HEK293T (cell line): ENCODE measurements at regions not wholly inside any gene's neighbourhood (a gene's known extent, or its start where the extent isn't known, plus 50 kb on each side); places are given as distances from the start of the nearest gene placed in this dataset.

Source experiments
- CTCF ChIA-PET: fragments of 350-600 bp; formaldehyde crosslinking; extraction: SDS; loops from one replicate; lab custom pipeline; 2021; ENCODE audit warnings: antibody characterized with exemption, inconsistent platforms; lab: Yijun Ruan, JAX
- POLR2A ChIA-PET: fragments of 350-600 bp; formaldehyde crosslinking; extraction: SDS; loops from one replicate; lab custom pipeline; 2020; ENCODE audit warnings: antibody characterized with exemption, inconsistent platforms; lab: Yijun Ruan, JAX
- DNase-seq: peaks from one replicate; pipeline ENCODE4 v3.0.0; 2012; ENCODE audit warnings: mixed read lengths; ENCODE audit errors: extremely low spot score
- ARNT ChIP-seq: fragments of 450-650 bp; IDR thresholded peaks from 2 replicates; pipeline ENCODE4 v1.6.1; 2017; ENCODE audit warnings: mild to moderate bottlenecking
- BHLHE40 ChIP-seq: fragments of 450-650 bp; IDR thresholded peaks from 2 replicates; pipeline ENCODE4 v1.6.1; 2016; ENCODE audit warnings: mild to moderate bottlenecking, moderate library complexity, borderline replicate concordance
- CTBP1 ChIP-seq: fragments of 450-650 bp; IDR thresholded peaks from 2 replicates; pipeline ENCODE4 v1.6.1; 2016; ENCODE audit warnings: borderline replicate concordance
- ELF4 ChIP-seq: fragments of 450-650 bp; IDR thresholded peaks from 2 replicates; pipeline ENCODE4 v1.6.1; 2017; ENCODE audit warnings: antibody characterized with exemption
- FOXA1 ChIP-seq: fragments of 450-650 bp; IDR thresholded peaks from 2 replicates; pipeline ENCODE4 v1.6.1; 2016; ENCODE audit warnings: mild to moderate bottlenecking
- FOXK2 ChIP-seq: fragments of 450-650 bp; IDR thresholded peaks from 2 replicates; pipeline ENCODE4 v1.6.1; 2016; ENCODE audit warnings: mild to moderate bottlenecking
- FOXM1 ChIP-seq: fragments of 450-650 bp; IDR thresholded peaks from 2 replicates; pipeline ENCODE4 v1.6.1; 2017; ENCODE audit warnings: mild to moderate bottlenecking, borderline replicate concordance
- HDGF ChIP-seq: fragments of 450-650 bp; IDR thresholded peaks from 2 replicates; pipeline ENCODE4 v1.6.1; 2017; ENCODE audit warnings: antibody characterized with exemption, borderline replicate concordance
- L3MBTL2 ChIP-seq: fragments of 450-650 bp; conservative IDR thresholded peaks from 2 replicates; pipeline ENCODE4 v1.6.1; 2016; ENCODE audit warnings: mild to moderate bottlenecking
- LEF1 ChIP-seq: fragments of 450-650 bp; IDR thresholded peaks from 2 replicates; pipeline ENCODE4 v1.6.1; 2017; ENCODE audit warnings: mild to moderate bottlenecking, borderline replicate concordance
- NFRKB ChIP-seq: fragments of 450-650 bp; IDR thresholded peaks from 2 replicates; pipeline ENCODE4 v1.6.1; 2016; ENCODE audit warnings: mild to moderate bottlenecking, moderate library complexity
- SP1 ChIP-seq: fragments of 450-650 bp; IDR thresholded peaks from 2 replicates; pipeline ENCODE4 v1.6.1; 2017
- SUZ12 ChIP-seq: fragments of 450-650 bp; IDR thresholded peaks from 2 replicates; pipeline ENCODE4 v1.6.1; 2016; ENCODE audit warnings: mild to moderate bottlenecking
- TARDBP ChIP-seq: fragments of 450-650 bp; IDR thresholded peaks from 2 replicates; pipeline ENCODE4 v1.6.1; 2016
- ZNF384 ChIP-seq: fragments of 450-650 bp; IDR thresholded peaks from 2 replicates; pipeline ENCODE4 v1.6.1; 2016
- TF ChIP-seq, protein P1 (sequence below): fragments of 450-650 bp; IDR thresholded peaks from 2 replicates; pipeline ENCODE4 v1.6.1; 2016

DNA sequence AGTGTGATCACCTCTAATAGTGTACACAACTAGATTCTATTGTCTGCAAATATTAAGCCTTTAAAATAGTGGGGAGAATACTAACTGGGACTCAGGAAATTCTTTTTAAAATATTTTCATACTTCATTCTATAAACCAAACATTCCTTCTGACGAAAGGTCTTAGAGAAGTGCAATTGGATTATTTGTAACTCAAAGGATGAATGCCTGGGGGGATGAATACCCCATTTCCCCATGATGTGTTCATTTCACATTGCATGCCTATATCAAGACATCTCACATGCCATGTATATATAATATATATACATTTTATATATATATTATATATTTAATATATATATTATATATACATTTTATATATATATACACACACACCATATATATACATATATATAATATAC lies 189.9 kb downstream of the VGLL3 start:
- CTCF ChIA-PET = no interaction called here
- TF ChIP-seq FOXA1 = no peak
- no peak for TF ChIP-seq CTBP1
- no peak for TF ChIP-seq ELF4
- no peak for TF ChIP-seq TARDBP
- TF ChIP-seq L3MBTL2 = no peak
- no peak for TF ChIP-seq LEF1
- TF ChIP-seq NFRKB = no peak
- TF ChIP-seq ZNF384 = no peak
- no peak for TF ChIP-seq SUZ12
- TF ChIP-seq, protein P1, sequence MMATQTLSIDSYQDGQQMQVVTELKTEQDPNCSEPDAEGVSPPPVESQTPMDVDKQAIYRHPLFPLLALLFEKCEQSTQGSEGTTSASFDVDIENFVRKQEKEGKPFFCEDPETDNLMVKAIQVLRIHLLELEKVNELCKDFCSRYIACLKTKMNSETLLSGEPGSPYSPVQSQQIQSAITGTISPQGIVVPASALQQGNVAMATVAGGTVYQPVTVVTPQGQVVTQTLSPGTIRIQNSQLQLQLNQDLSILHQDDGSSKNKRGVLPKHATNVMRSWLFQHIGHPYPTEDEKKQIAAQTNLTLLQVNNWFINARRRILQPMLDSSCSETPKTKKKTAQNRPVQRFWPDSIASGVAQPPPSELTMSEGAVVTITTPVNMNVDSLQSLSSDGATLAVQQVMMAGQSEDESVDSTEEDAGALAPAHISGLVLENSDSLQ = no peak
- no peak for TF ChIP-seq BHLHE40
- TF ChIP-seq HDGF = no peak
- TF ChIP-seq SP1 = no peak
- TF ChIP-seq ARNT = no peak
- TF ChIP-seq FOXM1 = no peak
- POLR2A ChIA-PET = no interaction called here
- no peak for DNase-seq

DNA sequence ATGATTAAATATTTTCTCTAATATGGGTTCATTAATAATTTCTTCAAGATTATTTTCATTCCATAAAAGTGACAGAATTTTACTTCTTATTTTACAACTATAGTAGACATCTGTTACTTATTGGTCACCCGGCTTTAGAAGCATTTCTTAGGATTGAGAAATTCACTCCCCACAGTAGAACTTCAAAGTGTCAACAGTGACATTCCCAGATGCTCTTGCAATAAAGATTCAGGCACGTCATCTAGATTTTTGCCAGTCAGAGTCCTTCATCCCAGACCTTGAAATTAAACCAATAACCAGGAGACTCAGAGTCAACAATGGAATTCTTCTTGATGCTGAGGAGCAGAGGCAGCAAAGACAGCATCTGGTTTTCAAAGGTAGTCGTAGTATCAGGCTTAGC lies 190.8 kb downstream of the VGLL3 start:
- DNase-seq = no peak
- CTCF ChIA-PET = no interaction called here
- TF ChIP-seq SUZ12 (no peak), SP1 (no peak), LEF1 (no peak), HDGF (no peak), BHLHE40 (no peak), FOXM1 (no peak), ARNT (no peak), L3MBTL2 (no peak), ZNF384 (no peak), ELF4 (no peak), FOXA1 (no peak), TARDBP (no peak)
- TF ChIP-seq, protein P1 = no peak
- POLR2A ChIA-PET = no interaction called here

DNA sequence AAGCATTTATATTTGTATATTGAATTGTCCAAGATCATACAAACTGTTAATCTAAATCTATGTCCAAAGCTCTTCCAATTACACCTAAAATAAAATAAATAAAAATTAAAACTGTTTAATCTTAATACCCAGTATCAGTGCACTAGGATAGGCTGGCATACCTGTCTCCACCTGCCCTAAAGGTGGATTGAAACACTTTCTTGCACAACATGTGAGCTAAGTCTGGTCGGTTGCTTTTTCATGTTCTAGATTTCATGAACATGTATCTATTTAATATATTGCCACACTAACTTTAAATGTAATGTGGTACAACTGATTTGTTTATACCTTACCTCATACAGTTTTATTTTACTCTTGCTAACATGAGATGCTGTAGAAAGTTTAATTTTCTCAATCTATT lies 193.0 kb downstream of the VGLL3 start:
- ChIA-PET CTCF (no interaction called here), POLR2A (no interaction called here)
- no peak for DNase-seq
- no peak for TF ChIP-seq CTBP1
- TF ChIP-seq ARNT = no peak
- no peak for TF ChIP-seq ELF4
- TF ChIP-seq LEF1 = no peak
- no peak for TF ChIP-seq BHLHE40
- TF ChIP-seq, protein P1 = no peak
- no peak for TF ChIP-seq L3MBTL2
- no peak for TF ChIP-seq SP1
- TF ChIP-seq FOXK2 = no peak
- no peak for TF ChIP-seq NFRKB
- TF ChIP-seq FOXA1 = no peak
- TF ChIP-seq FOXM1 = no peak
- TF ChIP-seq TARDBP = no peak
- TF ChIP-seq HDGF = no peak
- TF ChIP-seq SUZ12 = no peak
- no peak for TF ChIP-seq ZNF384

DNA sequence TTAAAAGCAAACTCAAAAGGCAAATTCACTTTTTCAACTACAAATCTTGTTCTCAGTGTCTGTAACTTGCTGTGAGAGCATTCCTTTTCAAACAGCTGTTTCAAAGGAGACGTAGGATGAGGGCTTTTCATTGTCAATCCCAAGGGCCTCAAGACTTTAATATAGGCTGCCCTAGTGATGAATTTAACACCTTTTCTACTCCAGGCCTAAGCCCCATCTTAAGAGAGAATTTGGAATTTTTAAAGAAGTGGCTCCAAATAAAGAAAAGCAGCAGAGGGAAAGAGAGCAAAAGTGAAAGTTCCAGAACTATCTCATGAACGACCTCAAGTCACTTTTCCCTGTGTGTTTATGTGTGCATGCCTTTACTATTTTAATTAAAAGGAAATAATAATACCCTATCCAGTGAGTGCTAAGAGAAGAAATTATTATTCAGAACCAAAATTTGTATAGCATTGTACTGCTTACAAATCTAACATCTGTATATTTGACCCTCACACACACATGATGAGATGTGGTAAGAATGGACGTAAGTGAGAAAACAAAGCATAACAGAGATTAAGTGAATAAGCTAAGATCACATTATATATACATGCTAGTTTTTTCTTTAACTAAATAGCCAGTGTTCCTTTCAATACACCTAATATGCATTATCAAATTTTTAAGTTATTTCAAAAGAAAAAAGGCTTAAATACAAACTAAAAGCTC lies 196.4 kb downstream of the VGLL3 start:
- CTCF ChIA-PET = no interaction called here
- no peak for TF ChIP-seq FOXK2
- TF ChIP-seq NFRKB = no peak
- no peak for TF ChIP-seq FOXM1
- TF ChIP-seq ARNT = no peak
- TF ChIP-seq ELF4 = no peak
- TF ChIP-seq LEF1 = no peak
- TF ChIP-seq FOXA1 = no peak
- TF ChIP-seq, protein P1 = no peak
- TF ChIP-seq HDGF = no peak
- TF ChIP-seq SUZ12 = no peak
- no peak for TF ChIP-seq BHLHE40
- TF ChIP-seq TARDBP = no peak
- POLR2A ChIA-PET = no interaction called here
- DNase-seq = no peak

DNA sequence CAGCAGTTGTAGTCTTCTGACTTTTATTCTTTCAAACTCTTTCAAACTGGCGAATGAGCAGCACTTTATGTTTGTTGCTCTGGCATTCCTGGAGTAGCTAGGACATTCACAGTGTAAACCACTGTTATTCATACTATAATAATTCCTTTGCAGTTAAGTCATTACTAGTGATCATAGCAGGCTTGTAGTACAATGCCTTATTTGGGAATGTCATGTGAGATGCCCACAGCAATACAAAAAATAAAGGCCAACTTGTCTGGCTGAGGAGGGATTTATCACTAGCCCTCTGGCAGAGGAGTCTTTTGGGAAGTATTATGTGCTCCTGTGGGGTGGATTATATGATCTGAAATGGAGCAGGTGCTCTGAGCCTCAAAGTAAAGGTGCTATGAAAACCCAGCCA lies 197.2 kb downstream of the VGLL3 start:
- ChIA-PET POLR2A (no interaction called here), CTCF (no interaction called here)
- TF ChIP-seq NFRKB (no peak), ZNF384 (0 out of 2 replicates have a peak, but pooled peaks have one; percentile 12), FOXK2 (no peak)
- peak; percentile 7 for DNase-seq

DNA sequence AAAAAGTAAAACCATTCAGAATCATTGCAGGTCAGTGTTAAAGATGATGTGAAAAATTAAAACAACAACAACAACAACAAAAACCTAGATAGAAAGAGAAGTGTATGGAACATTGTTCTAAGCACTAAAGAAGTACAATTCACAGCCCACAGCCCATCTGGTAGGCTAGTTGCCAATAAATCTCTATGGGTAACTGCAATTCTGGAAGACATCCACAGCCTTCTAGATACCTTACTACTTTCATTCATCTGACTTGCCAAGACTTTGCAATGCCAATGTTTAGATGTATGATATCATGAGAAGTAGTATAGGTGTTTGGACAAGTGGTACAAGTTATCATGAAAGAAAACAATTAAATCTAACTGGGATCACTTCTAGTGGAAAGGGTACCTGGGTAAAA lies 198.6 kb downstream of the VGLL3 start:
- ChIA-PET POLR2A (no interaction called here), CTCF (no interaction called here)
- TF ChIP-seq LEF1 = no peak
- no peak for TF ChIP-seq SP1
- TF ChIP-seq NFRKB = no peak
- no peak for TF ChIP-seq HDGF
- TF ChIP-seq SUZ12 = no peak
- TF ChIP-seq ELF4 = no peak
- TF ChIP-seq CTBP1 = no peak
- no peak for TF ChIP-seq TARDBP
- no peak for TF ChIP-seq FOXA1
- no peak for TF ChIP-seq FOXK2
- TF ChIP-seq ARNT = no peak
- no peak for TF ChIP-seq L3MBTL2
- no peak for TF ChIP-seq FOXM1
- TF ChIP-seq ZNF384 = no peak
- TF ChIP-seq, protein P1 = no peak
- no peak for TF ChIP-seq BHLHE40
- no peak for DNase-seq
